ENCODE measurements at regions not wholly inside any gene's neighbourhood (a gene's known extent, or its start where the extent isn't known, plus 50 kb on each side); places are given as distances from the start of the nearest gene placed in this dataset.

DNA sequence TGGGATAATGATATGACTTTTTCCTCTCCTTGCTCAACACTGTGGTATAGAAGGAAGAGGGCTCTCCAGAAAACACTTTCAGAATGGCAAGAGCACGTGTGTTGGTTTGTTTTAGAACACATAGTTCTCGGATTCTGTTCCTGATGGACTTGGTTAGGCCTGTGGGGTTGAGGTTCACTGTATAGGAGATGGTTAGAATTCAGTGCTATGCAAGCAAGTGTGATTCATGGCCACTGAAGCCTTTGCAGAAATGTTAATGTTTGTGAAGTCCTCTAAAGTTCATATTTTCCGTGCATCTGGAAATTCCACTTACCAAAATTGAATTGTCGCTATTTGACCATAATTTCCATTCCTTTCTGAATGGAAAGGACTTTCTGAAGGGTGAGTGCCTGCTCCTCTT is 233.2 kb upstream of the DDHD1 start:
- H3K9me3 Mint-ChIP-seq: peaks cover 0 to 6% (median 2%) of the 10 kb centered on the region in 7 donors
- no peak overlapping the region for H2AFZ ChIP-seq (ENCODE audit: insufficient read depth, low read depth, low read length, poor library complexity, severe bottlenecking)
- WGBS (ENCODE audit: insufficient coverage): 78% methylated on average over 2 of the region's 4 CpGs
- no peaks in the 10 kb centered on the region for H3K4me1 Mint-ChIP-seq
- peaks cover 0 to 3% (median 0%) of the 10 kb centered on the region in 3 donors for H3K27me3 Mint-ChIP-seq (ENCODE audit: low read depth in 3 of 3)
- no peaks in the 10 kb centered on the region for H4K20me1 ChIP-seq (ENCODE audit: insufficient read depth, low read length)
- TF ChIP-seq, protein P1, sequence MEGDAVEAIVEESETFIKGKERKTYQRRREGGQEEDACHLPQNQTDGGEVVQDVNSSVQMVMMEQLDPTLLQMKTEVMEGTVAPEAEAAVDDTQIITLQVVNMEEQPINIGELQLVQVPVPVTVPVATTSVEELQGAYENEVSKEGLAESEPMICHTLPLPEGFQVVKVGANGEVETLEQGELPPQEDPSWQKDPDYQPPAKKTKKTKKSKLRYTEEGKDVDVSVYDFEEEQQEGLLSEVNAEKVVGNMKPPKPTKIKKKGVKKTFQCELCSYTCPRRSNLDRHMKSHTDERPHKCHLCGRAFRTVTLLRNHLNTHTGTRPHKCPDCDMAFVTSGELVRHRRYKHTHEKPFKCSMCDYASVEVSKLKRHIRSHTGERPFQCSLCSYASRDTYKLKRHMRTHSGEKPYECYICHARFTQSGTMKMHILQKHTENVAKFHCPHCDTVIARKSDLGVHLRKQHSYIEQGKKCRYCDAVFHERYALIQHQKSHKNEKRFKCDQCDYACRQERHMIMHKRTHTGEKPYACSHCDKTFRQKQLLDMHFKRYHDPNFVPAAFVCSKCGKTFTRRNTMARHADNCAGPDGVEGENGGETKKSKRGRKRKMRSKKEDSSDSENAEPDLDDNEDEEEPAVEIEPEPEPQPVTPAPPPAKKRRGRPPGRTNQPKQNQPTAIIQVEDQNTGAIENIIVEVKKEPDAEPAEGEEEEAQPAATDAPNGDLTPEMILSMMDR (IDR thresholded peaks at IDR 0.05): no peak
- DNase-seq: no peak
- no peaks in the 10 kb centered on the region for H3K4me1 ChIP-seq (ENCODE audit: control insufficient read depth in 1 of 2, insufficient read depth in 2 of 2, low read length in 2 of 2)
- H3K4me3 Mint-ChIP-seq: no peak overlapping the region
- no peaks in the 10 kb centered on the region for H3K36me3 Mint-ChIP-seq
- no peaks in the 10 kb centered on the region for H3K79me2 ChIP-seq (ENCODE audit: insufficient read depth, low read length)
- H3K4me2 ChIP-seq (replicated peaks; ENCODE audit: extremely low read depth, low read length, poor library complexity, severe bottlenecking): no peak overlapping the region
- no peak overlapping the region for H3K27ac Mint-ChIP-seq
- intact Hi-C loops (cut with micrococcal nuclease): no loop called here
- no peak overlapping the region for H3K4me3 ChIP-seq (replicated peaks in 1 of 3; ENCODE audit: low read depth in 2 of 3, low read length in 3 of 3)
- no peaks in the 10 kb centered on the region for H3K27me3 ChIP-seq (ENCODE audit: control insufficient read depth in 2 of 2, insufficient read depth in 2 of 2, low read length in 2 of 2)
- no peak overlapping the region for H3K27ac ChIP-seq (ENCODE audit: low read depth in 1 of 2, low read length in 2 of 2)
- no peaks in the 10 kb centered on the region for H3K36me3 ChIP-seq (replicated peaks in 1 of 2; ENCODE audit: control insufficient read depth in 1 of 2, insufficient read depth in 2 of 2, low read length in 2 of 2)
- H3K9me3 ChIP-seq (replicated peaks in 1 of 2; ENCODE audit: control insufficient read depth in 1 of 2, insufficient read depth in 1 of 2, low read length in 2 of 2): peaks cover under 1 to 3% of the 10 kb centered on the region in 2 donors
- H3K9ac ChIP-seq (ENCODE audit: insufficient read depth, low read length, poor library complexity, severe bottlenecking): no peak overlapping the region

DNA sequence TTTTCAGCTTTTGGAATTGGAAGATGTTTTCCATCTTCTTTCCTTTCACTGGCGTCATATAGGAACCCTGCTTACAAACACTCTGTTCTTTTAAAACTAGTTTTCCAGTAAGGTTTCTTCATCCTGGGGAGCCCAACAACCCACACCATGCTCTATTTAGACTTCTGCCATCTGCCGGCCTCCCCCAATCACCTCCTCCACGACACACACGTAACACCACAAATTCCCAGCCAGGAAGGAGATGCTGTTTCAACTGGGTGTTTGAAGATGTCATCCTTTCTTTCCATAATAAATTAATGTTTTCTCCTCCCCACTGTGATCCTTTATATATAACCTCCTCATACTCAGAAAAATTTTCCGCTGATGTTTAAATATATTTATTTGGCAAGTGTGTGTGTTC is 231.4 kb upstream of the DDHD1 start:
- Histone ChIP-seq H3K79me2 (ENCODE audit: insufficient read depth, low read length) (no peaks in the 10 kb centered on the region), H3K9me3 (replicated peaks in 1 of 2; ENCODE audit: control insufficient read depth in 1 of 2, insufficient read depth in 1 of 2, low read length in 2 of 2) (peaks cover 0 to 3% of the 10 kb centered on the region in 2 donors), H3K36me3 (replicated peaks in 1 of 2; ENCODE audit: control insufficient read depth in 1 of 2, insufficient read depth in 2 of 2, low read length in 2 of 2) (no peaks in the 10 kb centered on the region), H4K20me1 (ENCODE audit: insufficient read depth, low read length) (no peaks in the 10 kb centered on the region), H3K4me2 (replicated peaks; ENCODE audit: extremely low read depth, low read length, poor library complexity, severe bottlenecking) (no peak overlapping the region), H2AFZ (ENCODE audit: insufficient read depth, low read depth, low read length, poor library complexity, severe bottlenecking) (no peak overlapping the region), H3K27ac (ENCODE audit: low read depth in 1 of 2, low read length in 2 of 2) (no peak overlapping the region), H3K27me3 (ENCODE audit: control insufficient read depth in 2 of 2, insufficient read depth in 2 of 2, low read length in 2 of 2) (no peaks in the 10 kb centered on the region), H3K4me3 (replicated peaks in 1 of 3; ENCODE audit: low read depth in 2 of 3, low read length in 3 of 3) (no peak overlapping the region), H3K9ac (ENCODE audit: insufficient read depth, low read length, poor library complexity, severe bottlenecking) (no peak overlapping the region), H3K4me1 (ENCODE audit: control insufficient read depth in 1 of 2, insufficient read depth in 2 of 2, low read length in 2 of 2) (no peaks in the 10 kb centered on the region)
- Mint-ChIP-seq H3K36me3 (no peaks in the 10 kb centered on the region), H3K27me3 (ENCODE audit: low read depth in 3 of 3) (peaks cover 0 to 3% (median 0%) of the 10 kb centered on the region in 3 donors), H3K4me1 (no peaks in the 10 kb centered on the region), H3K27ac (no peak overlapping the region), H3K9me3 (peaks cover 0 to 4% (median 0%) of the 10 kb centered on the region in 7 donors), H3K4me3 (peak overlapping the region in 1 of 2 donors; percentile 10)
- no peak for DNase-seq
- TF ChIP-seq, protein P1 (IDR thresholded peaks at IDR 0.05): no peak
- intact Hi-C loops (cut with micrococcal nuclease): no loop called here
- no CpG with 5 or more reads among the region's 5 CpGs for WGBS (ENCODE audit: insufficient coverage)

Measured in CD14-positive monocyte (primary cell).